Endothelial cell of umbilical vein (primary cell): ENCODE measurements at regions not wholly inside any gene's neighbourhood (a gene's known extent, or its start where the extent isn't known, plus 50 kb on each side); places are given as distances from the start of the nearest gene placed in this dataset.

Source experiments
- BruUV-seq: library from RNA; stranded (reverse); fragments of 400-500 nt; replicated peaks from 2 replicates; lab custom pipeline; 2021; lab: Mats Ljungman, UMichigan
- CTCF ChIA-PET: fragments of 300-600, 350-600 bp; sonication (Branson Sonifier 250); formaldehyde crosslinking; loops from one replicate; lab custom pipeline; 2021; ENCODE audit warnings: antibody characterized with exemption, inconsistent platforms; lab: Charles Lee
- POLR2A ChIA-PET: fragments of 300-600, 350-600 bp; sonication (Branson Sonifier 250); formaldehyde crosslinking; loops from one replicate; lab custom pipeline; 2021; ENCODE audit warnings: antibody characterized with exemption, inconsistent platforms; lab: Charles Lee
- DNase-seq: peaks from one replicate; pipeline ENCODE4 v3.0.0-alpha.2; 2011; ENCODE audit warnings: low read depth, low spot score
- FAIRE-seq: peaks from 2 replicates; lab custom pipeline; 2011; peaks lifted over from hg19 to GRCh38; lab: Jason Lieb, UNC
- H2AFZ ChIP-seq: 2 replicates; pipeline ENCODE4 v1.6.0; 2012; ENCODE audit warnings: low read depth, low read length, control low read depth, inconsistent platforms
- H3K27ac ChIP-seq: 2 replicates; pipeline ENCODE4 v1.5.1; 2011; ENCODE audit warnings: low read depth, mild to moderate bottlenecking, control low read depth, low read length, moderate library complexity; ENCODE audit not compliant: insufficient read depth
- H3K27me3 ChIP-seq, 2 experiments: 2 replicates each; pipeline versions ENCODE4 v1.6.0 to v1.6.1; 2011; ENCODE audit warnings: low read length in 2 of 2, mixed read lengths in 1 of 2; ENCODE audit not compliant: control insufficient read depth in 2 of 2, insufficient read depth in 2 of 2
- H3K36me3 ChIP-seq, 2 experiments: 2 replicates in 1 of 2; 3 replicates in 1 of 2; pipeline ENCODE4 v1.5.1; 2011; ENCODE audit warnings: low read length in 2 of 2, mild to moderate bottlenecking in 1 of 2, moderate library complexity in 1 of 2; ENCODE audit not compliant: control insufficient read depth in 2 of 2, insufficient read depth in 2 of 2; ENCODE audit errors: extremely low read depth in 1 of 2
- H3K4me1 ChIP-seq: 3 replicates; pipeline ENCODE4 v1.5.1; 2011; ENCODE audit warnings: mild to moderate bottlenecking, low read length; ENCODE audit not compliant: control insufficient read depth, insufficient read depth; ENCODE audit errors: extremely low read depth
- H3K4me2 ChIP-seq: 2 replicates; pipeline ENCODE4 v1.6.1; 2011; ENCODE audit warnings: low read length, control low read depth, mixed read lengths; ENCODE audit not compliant: insufficient read depth
- H3K4me3 ChIP-seq, 3 experiments: fragments of 200-600 bp in 1 of 3; sonication (generic), shearing (Covaris generic) in 1 of 3; replicated peaks in 1 of 3; 2 replicates each; pipeline ENCODE4 v1.5.1; 2011 to 2016; ENCODE audit warnings: control low read depth in 3 of 3, low read length in 3 of 3, mild to moderate bottlenecking in 2 of 3, inconsistent platforms in 1 of 3, low read depth in 1 of 3, moderate library complexity in 1 of 3; ENCODE audit not compliant: insufficient read depth in 1 of 3
- H3K79me2 ChIP-seq: 2 replicates; pipeline ENCODE4 v1.6.0; 2012; ENCODE audit warnings: low read length, inconsistent platforms; ENCODE audit not compliant: control insufficient read depth, insufficient read depth
- H3K9ac ChIP-seq: replicated peaks from 2 replicates; pipeline ENCODE3; 2011; ENCODE audit warnings: low read length, control low read depth; ENCODE audit not compliant: insufficient read depth; ENCODE audit errors: extremely low read depth
- H3K9me1 ChIP-seq: replicated peaks from 3 replicates; pipeline ENCODE4 v1.6.0; 2011; ENCODE audit warnings: mild to moderate bottlenecking, low read length; ENCODE audit not compliant: control insufficient read depth, insufficient read depth; ENCODE audit errors: extremely low read depth
- H3K9me3 ChIP-seq: replicated peaks from 2 replicates; pipeline ENCODE4 v1.5.1; 2012; ENCODE audit warnings: low read length, inconsistent platforms; ENCODE audit not compliant: control insufficient read depth, insufficient read depth
- H4K20me1 ChIP-seq: replicated peaks from 2 replicates; pipeline ENCODE3; 2011; ENCODE audit warnings: mild to moderate bottlenecking, low read length; ENCODE audit not compliant: control insufficient read depth, insufficient read depth; ENCODE audit errors: extremely low read depth
- FOS ChIP-seq: IDR thresholded peaks from 2 replicates; pipeline ENCODE4 v1.6.1; 2011; ENCODE audit warnings: mild to moderate bottlenecking, low read length, moderate library complexity, borderline replicate concordance; ENCODE audit not compliant: insufficient read depth
- GATA2 ChIP-seq: IDR thresholded peaks from 2 replicates; pipeline ENCODE4 v1.7.0; 2011; ENCODE audit warnings: low read depth, mild to moderate bottlenecking, moderate library complexity, mixed read lengths, low read length; ENCODE audit not compliant: insufficient read length, insufficient read depth
- JUN ChIP-seq: IDR thresholded peaks from 2 replicates; pipeline ENCODE4 v1.6.1; 2011; ENCODE audit warnings: borderline replicate concordance, low read depth; ENCODE audit not compliant: insufficient read length, insufficient read depth
- MAX ChIP-seq: IDR thresholded peaks from 2 replicates; pipeline ENCODE4 v1.6.1; 2011; ENCODE audit not compliant: insufficient read depth, insufficient read length
- MYC ChIP-seq: IDR thresholded peaks from one replicate; pipeline ENCODE4 v1.6.1; 2011; ENCODE audit warnings: mild to moderate bottlenecking, low read depth, low read length
- POLR2A ChIP-seq: IDR thresholded peaks from 2 replicates; pipeline ENCODE4 v1.6.1; 2012; ENCODE audit warnings: low read depth, mild to moderate bottlenecking, control low read depth, low read length
- POLR2AphosphoS5 ChIP-seq: IDR thresholded peaks from 2 replicates; pipeline ENCODE4 v1.6.1; 2012; ENCODE audit warnings: low read depth, mild to moderate bottlenecking, control low read depth, low read length, moderate library complexity; ENCODE audit not compliant: insufficient read depth
- dilution Hi-C: fragments of 300-500 bp; cut with MboI; formaldehyde crosslinking; loops from one replicate; pipeline ENCODE4 v1.15.0; 2019; ENCODE audit warnings: low sequenced_read_pairs; ENCODE audit not compliant: extremely low pct_ligation_motif_present
- intact Hi-C: fragments of 100-400 bp; cut with micrococcal nuclease; formaldehyde crosslinking; loops from one replicate; pipeline ENCODE4 v1.10.0; 2022
- TF ChIP-seq, protein P1 (sequence below), 2 donors: IDR thresholded peaks; 1 replicate in 1 of 2; 2 replicates in 1 of 2; pipeline ENCODE4 v1.5.1; 2011; ENCODE audit warnings: low read length in 2 of 2, mild to moderate bottlenecking in 2 of 2, moderate library complexity in 2 of 2, control low read depth in 1 of 2, inconsistent platforms in 1 of 2, low read depth in 1 of 2; ENCODE audit not compliant: insufficient read depth in 1 of 2; ENCODE audit errors: extremely low read depth in 1 of 2

DNA sequence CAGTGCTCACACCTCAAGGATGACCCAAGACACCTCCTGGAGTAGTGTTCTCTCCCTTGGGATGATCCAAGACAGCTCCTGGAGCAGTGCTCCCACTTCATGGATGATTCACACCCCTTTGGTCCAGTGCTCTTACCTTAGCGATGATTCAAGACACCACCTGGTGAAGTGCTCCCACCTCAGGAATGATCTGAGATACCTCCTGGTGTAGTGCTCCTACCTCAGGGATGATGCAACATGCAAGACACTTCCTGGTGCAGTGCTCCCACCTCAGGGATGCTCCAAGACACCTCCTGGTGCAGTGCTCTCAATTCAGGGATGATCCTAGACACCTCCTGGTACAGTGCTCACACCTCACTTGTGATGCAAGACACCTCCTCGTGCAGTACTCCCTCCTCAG is 123.1 kb downstream of the ASB1 start:
- ChIA-PET POLR2A (no interaction called here), CTCF (no interaction called here)
- Histone ChIP-seq H3K36me3 (no peaks in the 10 kb centered on the region), H3K27me3 (no peaks in the 10 kb centered on the region), H3K4me1 (no peaks in the 10 kb centered on the region), H3K27ac (no peak overlapping the region), H2AFZ (no peak overlapping the region), H3K4me2 (no peak overlapping the region), H3K9ac (no peak overlapping the region), H4K20me1 (no peaks in the 10 kb centered on the region), H3K79me2 (no peaks in the 10 kb centered on the region), H3K9me3 (no peaks in the 10 kb centered on the region), H3K4me3 (no peak overlapping the region), H3K9me1 (no peaks in the 10 kb centered on the region)
- intact Hi-C loops, result no loop called here
- TF ChIP-seq MAX (no peak), POLR2A (no peak), GATA2 (no peak), MYC (no peak), JUN (no peak), FOS (no peak), POLR2AphosphoS5 (no peak)
- TF ChIP-seq, protein P1, sequence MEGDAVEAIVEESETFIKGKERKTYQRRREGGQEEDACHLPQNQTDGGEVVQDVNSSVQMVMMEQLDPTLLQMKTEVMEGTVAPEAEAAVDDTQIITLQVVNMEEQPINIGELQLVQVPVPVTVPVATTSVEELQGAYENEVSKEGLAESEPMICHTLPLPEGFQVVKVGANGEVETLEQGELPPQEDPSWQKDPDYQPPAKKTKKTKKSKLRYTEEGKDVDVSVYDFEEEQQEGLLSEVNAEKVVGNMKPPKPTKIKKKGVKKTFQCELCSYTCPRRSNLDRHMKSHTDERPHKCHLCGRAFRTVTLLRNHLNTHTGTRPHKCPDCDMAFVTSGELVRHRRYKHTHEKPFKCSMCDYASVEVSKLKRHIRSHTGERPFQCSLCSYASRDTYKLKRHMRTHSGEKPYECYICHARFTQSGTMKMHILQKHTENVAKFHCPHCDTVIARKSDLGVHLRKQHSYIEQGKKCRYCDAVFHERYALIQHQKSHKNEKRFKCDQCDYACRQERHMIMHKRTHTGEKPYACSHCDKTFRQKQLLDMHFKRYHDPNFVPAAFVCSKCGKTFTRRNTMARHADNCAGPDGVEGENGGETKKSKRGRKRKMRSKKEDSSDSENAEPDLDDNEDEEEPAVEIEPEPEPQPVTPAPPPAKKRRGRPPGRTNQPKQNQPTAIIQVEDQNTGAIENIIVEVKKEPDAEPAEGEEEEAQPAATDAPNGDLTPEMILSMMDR (IDR thresholded peaks at IDR 0.05; ENCODE audit: extremely low read depth in 1 of 2, insufficient read depth in 1 of 2, low read depth in 1 of 2, low read length in 2 of 2), result no peak
- FAIRE-seq (no peak), DNase-seq (no peak)
- dilution Hi-C loops, result no loop called here
- BruUV-seq, result no TSS peak
